Heart right ventricle (tissue), 16 donors: ENCODE measurements at regions not wholly inside any gene's neighbourhood (a gene's known extent, or its start where the extent isn't known, plus 50 kb on each side); places are given as distances from the start of the nearest gene placed in this dataset.

ENCODE experiments used
- ATAC-seq, 8 donors: fragments of 200-7000 bp; cut with Tn5 transposase; one replicate each; pipeline ENCODE4 v1.9.1; 2020; ENCODE audit warnings: mild to moderate bottlenecking in 8 of 8, moderate library complexity in 8 of 8, moderate number of reproducible peaks in 1 of 8
- DNase-seq, 2 donors: peaks; one replicate each; pipeline ENCODE4 v3.0.0-alpha.2; 2020
- H3K27ac ChIP-seq, 10 donors: fragments of 200-600 bp; sonication (generic) in 2 of 10; one replicate each; pipeline versions ENCODE4 v1.5.0 to v1.8.0; 2020 to 2022; ENCODE audit warnings: mild to moderate bottlenecking in 3 of 10
- H3K27me3 ChIP-seq, 7 donors: fragments of 200-600 bp; one replicate each; pipeline ENCODE4 v1.8.0; 2021 to 2022; ENCODE audit warnings: mild to moderate bottlenecking in 2 of 7
- H3K36me3 ChIP-seq, 9 donors: fragments of 200-600 bp; sonication (generic) in 1 of 9; one replicate each; pipeline versions ENCODE4 v1.5.0 to v1.8.0; 2020 to 2022; ENCODE audit warnings: mild to moderate bottlenecking in 2 of 9
- H3K4me1 ChIP-seq, 9 donors: fragments of 200-600 bp; sonication (generic) in 1 of 9; one replicate each; pipeline versions ENCODE4 v1.5.0 to v1.8.0; 2020 to 2022; ENCODE audit warnings: mild to moderate bottlenecking in 4 of 9
- H3K4me3 ChIP-seq, 10 donors: fragments of 200-600 bp; sonication (generic) in 2 of 10; one replicate each; pipeline versions ENCODE4 v1.5.0 to v1.8.0; 2020 to 2022; ENCODE audit warnings: mild to moderate bottlenecking in 7 of 10, moderate library complexity in 2 of 10
- H3K9me3 ChIP-seq, 11 donors: fragments of 200-600 bp in 10 of 11; sonication (generic) in 2 of 11; one replicate each; pipeline versions ENCODE4 v1.5.0 to v1.8.0; 2013 to 2022; ENCODE audit warnings: mild to moderate bottlenecking in 2 of 11, control low read depth in 1 of 11, moderate library complexity in 1 of 11
- WGBS, 2 donors: extraction: QIAGEN DNeasy Blood & Tissue Kit; methylation state at CpG; one replicate each; pipeline ENCODE4 v1.1.7; 2013; ENCODE audit warnings: inconsistent platforms in 1 of 2; 5-methylcytosine and 5-hydroxymethylcytosine counted together
- intact Hi-C, 10 donors: fragments of 100-400 bp; cut with DNase I; formaldehyde crosslinking; loops; one replicate each; pipeline versions ENCODE4 v1.11.1 to v1.14.2; 2022
- TF ChIP-seq, protein P1 (sequence below), 9 donors: fragments of 200-600 bp; sonication (generic) in 2 of 9; IDR thresholded peaks; one replicate each; pipeline versions ENCODE4 v1.5.0 to v1.8.0; 2021 to 2022; ENCODE audit warnings: antibody characterized with exemption in 9 of 9, mild to moderate bottlenecking in 5 of 9, moderate library complexity in 1 of 9
- donor health status: Arrhythmogenic right ventricular cardiomyopathy.
- donor health status: ischemic (EF 13 %, LVEDD 7.1; RV severe dilation, severe dysfunction).
- donor health status: healthy with polysubstance abuse.
- donor health status: DM: no; HTN: yes; CAD: no.
- donor health status: DM: no; HTN: no; CAD: no.
- donor health status: ischemic (EF 25% LVEDD 6.9; RV normal size, moderate dysfunction).
- donor health status: ischemic (EF 25% LVEDD 5.7; RV mildly dilated, moderate dysfunction).
- donor health status: healthy.
- donor health status: DM: yes; HTN: yes; CAD: no.
- donor health status: Ischemic cardiomyopathy.
- donor health status: ischemic (EF 35%, LVEDD 5.7; RV mildly dilated, moderate dysfunction).
- donor health status: nonischemic (EF 11% LVEDD 7.7; RV severe dilation, severe dysfunction).
- donor health status: DM: yes; HTN: yes; CAD: no.
- donor health status: PGD.
- donor health status: ischemic (EF 29% LVEDD 5.4; RV normal size, mild dysfunction).
- donor health status: nonischemic (EF 23%, LVEDD 6.1; RV moderate dilation, normal function).

DNA sequence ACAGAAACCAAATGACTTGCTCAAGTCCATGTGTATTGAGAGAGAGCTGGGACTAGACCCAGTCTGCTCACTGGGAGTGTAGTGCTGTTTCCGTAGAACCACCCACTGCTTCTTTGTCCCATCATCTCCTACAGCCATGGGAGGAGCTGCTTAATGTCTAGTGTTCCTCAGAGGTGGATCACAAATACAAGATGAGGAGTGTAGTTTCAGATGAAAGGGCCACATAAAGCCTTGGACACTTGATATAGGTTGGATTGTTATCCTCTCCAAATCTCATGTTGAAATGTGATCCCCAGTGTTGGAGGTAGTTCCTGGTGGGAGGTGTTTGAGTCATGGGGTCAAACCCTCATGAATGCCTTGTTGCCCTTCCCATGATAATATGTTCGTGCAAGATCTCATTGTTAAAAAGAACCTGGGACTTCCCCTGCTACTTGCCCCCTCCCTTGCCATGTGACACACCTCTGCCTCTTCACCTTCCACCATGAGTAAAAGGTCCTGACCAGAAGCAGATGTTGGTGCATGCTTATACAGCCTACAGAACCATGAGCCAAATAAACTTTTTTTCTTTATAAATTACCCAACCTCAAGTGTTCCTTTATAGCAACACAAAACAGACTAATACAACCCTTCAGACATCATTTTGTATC is 127.5 kb upstream of the DNAH14 start:
- no peaks in the 10 kb centered on the region for H3K36me3 ChIP-seq
- H3K4me1 ChIP-seq: no peaks in the 10 kb centered on the region
- intact Hi-C loops: no loop called here
- H3K9me3 ChIP-seq: no peaks in the 10 kb centered on the region
- H3K27me3 ChIP-seq: peaks cover 0 to 3% (median 0%) of the 10 kb centered on the region in 7 donors
- WGBS, 2 donors: 63 to 66% methylated on average over 2 of the region's 2 CpGs
- TF ChIP-seq, protein P1, sequence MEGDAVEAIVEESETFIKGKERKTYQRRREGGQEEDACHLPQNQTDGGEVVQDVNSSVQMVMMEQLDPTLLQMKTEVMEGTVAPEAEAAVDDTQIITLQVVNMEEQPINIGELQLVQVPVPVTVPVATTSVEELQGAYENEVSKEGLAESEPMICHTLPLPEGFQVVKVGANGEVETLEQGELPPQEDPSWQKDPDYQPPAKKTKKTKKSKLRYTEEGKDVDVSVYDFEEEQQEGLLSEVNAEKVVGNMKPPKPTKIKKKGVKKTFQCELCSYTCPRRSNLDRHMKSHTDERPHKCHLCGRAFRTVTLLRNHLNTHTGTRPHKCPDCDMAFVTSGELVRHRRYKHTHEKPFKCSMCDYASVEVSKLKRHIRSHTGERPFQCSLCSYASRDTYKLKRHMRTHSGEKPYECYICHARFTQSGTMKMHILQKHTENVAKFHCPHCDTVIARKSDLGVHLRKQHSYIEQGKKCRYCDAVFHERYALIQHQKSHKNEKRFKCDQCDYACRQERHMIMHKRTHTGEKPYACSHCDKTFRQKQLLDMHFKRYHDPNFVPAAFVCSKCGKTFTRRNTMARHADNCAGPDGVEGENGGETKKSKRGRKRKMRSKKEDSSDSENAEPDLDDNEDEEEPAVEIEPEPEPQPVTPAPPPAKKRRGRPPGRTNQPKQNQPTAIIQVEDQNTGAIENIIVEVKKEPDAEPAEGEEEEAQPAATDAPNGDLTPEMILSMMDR (IDR thresholded peaks at IDR 0.05): no peak
- DNase-seq: no peak
- no peak overlapping the region for H3K4me3 ChIP-seq
- no peak for ATAC-seq
- H3K27ac ChIP-seq: no peak overlapping the region

DNA sequence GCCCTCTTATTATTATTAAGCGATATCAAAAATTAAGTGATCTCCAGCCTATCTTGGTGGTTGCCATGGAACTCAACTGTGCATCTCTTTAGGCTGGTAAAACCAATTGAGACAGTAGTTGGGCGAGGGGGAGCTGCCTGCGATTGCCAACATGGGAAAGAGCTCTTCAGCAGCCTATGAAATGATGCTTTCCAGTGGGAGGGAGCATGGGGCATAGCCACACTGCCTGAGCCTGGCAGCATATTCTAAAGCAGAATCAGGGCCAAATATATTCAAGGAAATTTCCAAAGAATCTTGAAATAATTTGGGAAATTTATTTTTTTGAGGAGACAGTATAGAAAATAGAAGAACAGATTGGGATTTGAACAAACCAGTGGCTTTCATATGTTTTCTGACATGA is 126.9 kb upstream of the DNAH14 start:
- DNase-seq (no peak), ATAC-seq (no peak)
- TF ChIP-seq, protein P1 (IDR thresholded peaks at IDR 0.05): no peak
- WGBS, 2 donors: 91 to 92% methylated on average over 3 of the region's 3 CpGs
- Histone ChIP-seq H3K36me3 (no peaks in the 10 kb centered on the region), H3K9me3 (no peaks in the 10 kb centered on the region), H3K27ac (no peak overlapping the region), H3K27me3 (peaks cover 0 to 3% (median 0%) of the 10 kb centered on the region in 7 donors), H3K4me3 (no peak overlapping the region), H3K4me1 (no peaks in the 10 kb centered on the region)
- intact Hi-C loops: no loop called here

DNA sequence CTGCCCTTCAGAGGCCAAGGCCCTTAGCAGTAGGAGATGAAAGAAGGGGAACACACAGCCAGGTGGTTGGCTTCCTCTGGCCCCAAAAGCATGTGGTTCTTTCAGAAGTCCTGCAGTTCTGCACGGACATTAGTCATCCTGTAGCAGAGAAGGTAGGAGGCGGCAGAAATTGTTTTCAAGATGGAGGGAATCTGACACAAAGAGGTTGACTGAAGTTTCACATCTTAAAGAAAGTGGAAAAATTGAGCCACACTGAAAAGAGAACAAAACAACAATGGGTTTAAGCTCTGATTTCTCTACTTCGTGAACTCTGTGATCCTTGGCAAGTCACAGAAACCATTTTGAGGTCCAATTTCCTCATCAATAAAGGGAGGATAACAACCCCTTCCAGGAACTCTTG is 125.3 kb upstream of the DNAH14 start:
- Histone ChIP-seq H3K4me3 (no peak overlapping the region), H3K27me3 (peaks cover 0 to 3% (median 0%) of the 10 kb centered on the region in 7 donors), H3K9me3 (no peaks in the 10 kb centered on the region), H3K27ac (no peak overlapping the region), H3K36me3 (no peaks in the 10 kb centered on the region), H3K4me1 (no peaks in the 10 kb centered on the region)
- intact Hi-C loops: no loop called here
- 81 to 86% methylated on average over 3 of the region's 3 CpGs for WGBS, 2 donors
- ATAC-seq (no peak), DNase-seq (no peak)
- TF ChIP-seq, protein P1 (IDR thresholded peaks at IDR 0.05): no peak

DNA sequence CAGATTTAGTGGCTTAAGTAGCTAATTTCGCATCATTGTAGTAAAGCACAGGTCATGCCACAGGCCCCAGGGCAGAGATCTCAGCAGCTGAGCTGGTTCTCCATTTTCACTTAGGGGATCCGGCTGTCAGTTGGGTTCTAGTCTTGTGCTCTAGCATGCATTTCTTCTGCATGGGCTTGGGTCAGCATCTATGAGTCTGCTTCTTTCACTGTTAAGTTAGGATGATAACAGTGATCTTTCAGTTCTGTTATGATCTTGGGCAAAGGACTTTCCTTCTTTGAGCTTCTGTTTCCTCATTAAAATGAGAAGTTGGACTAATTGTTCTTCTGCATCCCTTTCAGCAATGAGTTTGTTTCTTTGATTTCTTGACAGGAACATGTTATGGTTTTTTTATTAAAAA is 123.6 kb upstream of the DNAH14 start:
- ATAC-seq: no peak
- 53 to 82% methylated on average over 2 of the region's 2 CpGs for WGBS, 2 donors
- H3K9me3 ChIP-seq: no peaks in the 10 kb centered on the region

More for the DNA sequence above, 123.6 kb upstream of the DNAH14 start:
- no peaks in the 10 kb centered on the region for H3K36me3 ChIP-seq
- H3K4me3 ChIP-seq: no peak overlapping the region
- H3K27ac ChIP-seq: no peak overlapping the region
- TF ChIP-seq, protein P1 (IDR thresholded peaks at IDR 0.05): no peak
- no peaks in the 10 kb centered on the region for H3K4me1 ChIP-seq
- no peak for DNase-seq
- intact Hi-C loops: no loop called here
- peaks cover 0 to 3% (median 0%) of the 10 kb centered on the region in 7 donors for H3K27me3 ChIP-seq
